GM12865 (cell line): ENCODE measurements at regions not wholly inside any gene's neighbourhood (a gene's known extent, or its start where the extent isn't known, plus 50 kb on each side); places are given as distances from the start of the nearest gene placed in this dataset.
"Not testable (repeated sequence)": the region's sequence is repeated elsewhere in the genome, so short reads cannot be mapped to it uniquely, and the experiment has no call there.

Source experiments
- DNase-seq: peaks from one replicate; pipeline ENCODE4 v3.0.0; 2010; ENCODE audit warnings: low read depth
- H3K4me3 ChIP-seq: 2 replicates; pipeline ENCODE4 v1.5.1; 2011; ENCODE audit warnings: mild to moderate bottlenecking, low read depth, low read length, control low read depth
- CTCF ChIP-seq: IDR thresholded peaks from 2 replicates; pipeline ENCODE4 v1.5.1; 2011; ENCODE audit warnings: low read length, control low read depth, low read depth, inconsistent platforms; ENCODE audit not compliant: insufficient read depth; ENCODE audit errors: missing control alignments

- TF ChIP-seq CTCF, result no peak
- no peak for DNase-seq
- no peak overlapping the region for H3K4me3 ChIP-seq
These were observed 811.0 kb downstream of the METTL15 start for GRCh38 chr11:28919194-28919593.

- DNase-seq, result no peak
- H3K4me3 ChIP-seq, result no peak overlapping the region
- no peak for TF ChIP-seq CTCF
These were observed 805.7 kb downstream of the METTL15 start for GRCh38 chr11:28913883-28914282.

- no peak for DNase-seq
- TF ChIP-seq CTCF, result no peak
- no peak overlapping the region for H3K4me3 ChIP-seq
These were observed 803.6 kb downstream of the METTL15 start for GRCh38 chr11:28911829-28912228.

GRCh38 chr11:28910926-28911325, 802.7 kb downstream of the METTL15 start:
- DNase-seq, result no peak
- TF ChIP-seq CTCF, result no peak
- no peak overlapping the region for H3K4me3 ChIP-seq

- no peak for DNase-seq
- no peak for TF ChIP-seq CTCF
- no peak overlapping the region for H3K4me3 ChIP-seq
These were observed 795.5 kb downstream of the METTL15 start for GRCh38 chr11:28903716-28904115.

GRCh38 chr11:28900427-28900826, 792.2 kb downstream of the METTL15 start:
- DNase-seq, result no peak
- TF ChIP-seq CTCF, result no peak
- no peak overlapping the region for H3K4me3 ChIP-seq

- no peak for DNase-seq
- H3K4me3 ChIP-seq, result no peak overlapping the region
- TF ChIP-seq CTCF, result no peak
These were observed 791.5 kb downstream of the METTL15 start for GRCh38 chr11:28899706-28900105.

GRCh38 chr11:28890601-28891040, 782.4 kb downstream of the METTL15 start:
- H3K4me3 ChIP-seq, DNase-seq: not testable (repeated sequence)
